Omental fat pad (tissue), 3 donors: ENCODE measurements at regions not wholly inside any gene's neighbourhood (a gene's known extent, or its start where the extent isn't known, plus 50 kb on each side); places are given as distances from the start of the nearest gene placed in this dataset.
"Not testable (repeated sequence)": the region's sequence is repeated elsewhere in the genome, so short reads cannot be mapped to it uniquely, and the experiment has no call there.

Experiments used
- ATAC-seq: fragments of 150-250 bp; one replicate; pipeline ENCODE4 v1.9.1; 2016; ENCODE audit warnings: mild to moderate bottlenecking, moderate library complexity; ENCODE audit not compliant: low FRiP score
- DNase-seq: peaks from one replicate; pipeline ENCODE4 v3.0.0-alpha.2; 2019; ENCODE audit warnings: low spot score
- CTCF ChIP-seq, 3 donors: fragments of 450-650 bp; IDR thresholded peaks; one replicate each; pipeline ENCODE4 v1.5.1; 2016 to 2017; ENCODE audit warnings: antibody characterized with exemption in 3 of 3, mild to moderate bottlenecking in 3 of 3, moderate library complexity in 2 of 3

DNA sequence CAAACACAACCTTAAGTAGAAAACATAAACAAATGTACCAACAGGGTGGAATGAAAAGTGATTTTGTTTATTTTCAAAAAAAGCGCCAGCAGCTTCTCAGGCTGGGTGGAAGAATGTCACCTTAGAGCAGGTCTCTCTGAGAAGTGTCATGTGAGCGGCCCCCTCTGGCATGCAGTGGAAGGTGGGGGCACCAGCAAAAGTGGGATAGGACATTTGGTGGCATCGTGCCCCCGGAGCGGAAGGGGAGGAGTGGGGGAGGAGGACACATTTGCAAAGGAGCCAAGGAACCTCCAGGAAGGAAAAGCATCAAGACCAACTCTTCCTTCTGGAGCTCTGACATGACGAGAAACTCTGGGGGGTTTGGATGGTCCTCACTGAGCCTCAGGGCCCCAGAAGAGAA, 635.3 kb downstream of the UQCRFS1 start:
- TF ChIP-seq CTCF (IDR thresholded peaks at IDR 0.05), result no peak
- no peak for DNase-seq
- ATAC-seq, result no peak

GRCh38 chr19:28577233-28577632, 635.7 kb downstream of the UQCRFS1 start:
- DNase-seq (no peak), ATAC-seq (no peak)
- no peak for TF ChIP-seq CTCF (IDR thresholded peaks at IDR 0.05)

DNA sequence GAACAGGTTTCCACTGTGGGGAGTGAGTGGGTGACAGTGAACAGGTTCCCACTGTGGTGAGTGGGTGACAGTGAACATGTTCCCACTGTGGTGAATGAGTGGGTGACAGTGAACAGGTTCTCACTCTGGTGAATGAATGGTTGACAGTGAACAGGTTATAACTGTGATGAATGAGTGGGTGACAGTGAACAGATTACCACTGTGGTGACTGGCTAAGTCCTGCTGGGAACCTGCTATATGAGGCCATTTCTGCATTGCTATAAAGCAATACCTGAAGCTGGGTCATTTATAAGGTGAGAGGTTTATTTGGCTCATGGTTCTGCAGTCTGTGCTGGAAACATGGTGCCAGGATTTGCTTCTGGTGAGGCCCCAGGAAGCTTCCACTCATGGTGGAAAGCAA, 637.1 kb downstream of the UQCRFS1 start:
- no peak for TF ChIP-seq CTCF (IDR thresholded peaks at IDR 0.05)
- ATAC-seq (no peak), DNase-seq (no peak)

- not testable (repeated sequence) for DNase-seq, ATAC-seq
Observed at GRCh38 chr19:28575312-28575711, 637.6 kb downstream of the UQCRFS1 start.

DNA sequence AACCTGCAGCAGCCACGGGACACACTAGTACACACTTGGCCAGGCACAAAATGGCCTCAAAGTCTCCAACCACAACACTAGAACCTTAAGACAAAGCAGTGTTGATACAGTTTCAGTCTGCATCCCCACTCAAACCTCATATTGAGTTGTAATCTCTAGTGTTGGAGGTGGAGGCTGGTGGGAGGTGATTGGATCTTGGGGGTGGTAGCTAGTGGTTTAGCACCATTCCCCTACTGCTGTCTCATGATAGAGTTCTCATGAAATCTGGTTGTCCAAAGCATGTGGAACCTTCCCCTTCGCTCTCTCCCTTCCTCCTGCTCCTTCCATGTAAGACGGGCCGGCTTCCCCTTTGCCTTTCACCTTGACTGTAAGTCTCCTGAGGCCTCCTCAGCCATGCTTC, 638.7 kb downstream of the UQCRFS1 start:
- ATAC-seq (no peak), DNase-seq (no peak)
- no peak for TF ChIP-seq CTCF (IDR thresholded peaks at IDR 0.05)

- TF ChIP-seq CTCF (IDR thresholded peaks at IDR 0.05), result no peak
- no peak for DNase-seq
- no peak for ATAC-seq
Observed at GRCh38 chr19:28569132-28570131, 643.5 kb downstream of the UQCRFS1 start.

GRCh38 chr19:28567834-28568233, 645.1 kb downstream of the UQCRFS1 start:
- no peak for TF ChIP-seq CTCF (IDR thresholded peaks at IDR 0.05)
- no peak for DNase-seq
- no peak for ATAC-seq
